ENCODE measurements at regions not wholly inside any gene's neighbourhood (a gene's known extent, or its start where the extent isn't known, plus 50 kb on each side); places are given as distances from the start of the nearest gene placed in this dataset.

GRCh38 chr22:19606332-19607191 lies 82.4 kb upstream of the CLDN5 start:
- no peak for TF ChIP-seq CTCF (IDR thresholded peaks at IDR 0.05)
- no peak for TF ChIP-seq EZH2 (IDR thresholded peaks at IDR 0.05; ENCODE audit: borderline replicate concordance, insufficient read depth, low read depth, low read length, poor library complexity, severe bottlenecking)
